Gastroesophageal sphincter (tissue), 4 donors: ENCODE measurements at regions not wholly inside any gene's neighbourhood (a gene's known extent, or its start where the extent isn't known, plus 50 kb on each side); places are given as distances from the start of the nearest gene placed in this dataset.

Source experiments
- ATAC-seq: fragments of 150-250 bp; one replicate; pipeline ENCODE4 v1.9.1; 2016; ENCODE audit warnings: mild to moderate bottlenecking, moderate library complexity
- H3K27ac ChIP-seq, 4 donors: fragments of 200-600 bp; sonication (generic) in 3 of 4; 1 replicate in 3 of 4; 2 replicates in 1 of 4; pipeline ENCODE4 v1.5.1; 2016 to 2019
- H3K27me3 ChIP-seq: fragments of 200-600 bp; sonication (generic); one replicate; pipeline ENCODE4 v1.5.1; 2019
- H3K36me3 ChIP-seq, 2 donors: fragments of 200-600 bp; sonication (generic); one replicate each; pipeline ENCODE4 v1.5.1; 2019; ENCODE audit warnings: control low read depth in 1 of 2
- H3K4me1 ChIP-seq, 3 donors: fragments of 200-600 bp; sonication (generic); 1 replicate in 2 of 3; 2 replicates in 1 of 3; pipeline ENCODE4 v1.5.1; 2016 to 2019; ENCODE audit warnings: control low read depth in 2 of 3
- H3K4me3 ChIP-seq, 2 donors: fragments of 200-600 bp; sonication (generic); one replicate each; pipeline ENCODE4 v1.5.1; 2019; ENCODE audit warnings: mild to moderate bottlenecking in 1 of 2, moderate library complexity in 1 of 2
- H3K9me3 ChIP-seq, 3 donors: fragments of 200-600 bp; sonication (generic); one replicate each; pipeline ENCODE4 v1.5.1; 2017 to 2019; ENCODE audit warnings: control low read depth in 2 of 3
- EP300 ChIP-seq: sonication (generic); formaldehyde crosslinking; IDR thresholded peaks from one replicate; pipeline ENCODE4 v1.6.1; 2017; ENCODE audit warnings: antibody characterized with exemption, mild to moderate bottlenecking
- POLR2A ChIP-seq, 2 donors: fragments of 450-650 bp; IDR thresholded peaks; one replicate each; pipeline ENCODE4 v1.6.1; 2017; ENCODE audit warnings: antibody characterized with exemption in 2 of 2, mild to moderate bottlenecking in 2 of 2, moderate library complexity in 1 of 2
- POLR2AphosphoS5 ChIP-seq: sonication (generic); formaldehyde crosslinking; IDR thresholded peaks from one replicate; pipeline ENCODE4 v1.6.1; 2017; ENCODE audit warnings: antibody characterized with exemption
- WGBS, 2 donors: methylation state at CpG; one replicate each; pipeline ENCODE4 v1.1.5; 2018; ENCODE audit warnings: low coverage in 1 of 2; 5-methylcytosine and 5-hydroxymethylcytosine counted together
- TF ChIP-seq, protein P1 (sequence below), 4 experiments: fragments of 200-600 bp in 2 of 4; fragments of 450-650 bp in 2 of 4; sonication (generic) in 1 of 4; IDR thresholded peaks; one replicate each; pipeline ENCODE4 v1.5.1; 2017 to 2019; ENCODE audit warnings: antibody characterized with exemption in 4 of 4, mild to moderate bottlenecking in 2 of 4, moderate library complexity in 2 of 4

- Histone ChIP-seq H3K27me3 (no peaks in the 10 kb centered on the region), H3K36me3 (no peaks in the 10 kb centered on the region), H3K4me3 (no peak overlapping the region), H3K9me3 (peaks cover 0 to 9% (median 0%) of the 10 kb centered on the region in 3 donors), H3K4me1 (no peaks in the 10 kb centered on the region), H3K27ac (no peak overlapping the region)
- TF ChIP-seq, protein P1, sequence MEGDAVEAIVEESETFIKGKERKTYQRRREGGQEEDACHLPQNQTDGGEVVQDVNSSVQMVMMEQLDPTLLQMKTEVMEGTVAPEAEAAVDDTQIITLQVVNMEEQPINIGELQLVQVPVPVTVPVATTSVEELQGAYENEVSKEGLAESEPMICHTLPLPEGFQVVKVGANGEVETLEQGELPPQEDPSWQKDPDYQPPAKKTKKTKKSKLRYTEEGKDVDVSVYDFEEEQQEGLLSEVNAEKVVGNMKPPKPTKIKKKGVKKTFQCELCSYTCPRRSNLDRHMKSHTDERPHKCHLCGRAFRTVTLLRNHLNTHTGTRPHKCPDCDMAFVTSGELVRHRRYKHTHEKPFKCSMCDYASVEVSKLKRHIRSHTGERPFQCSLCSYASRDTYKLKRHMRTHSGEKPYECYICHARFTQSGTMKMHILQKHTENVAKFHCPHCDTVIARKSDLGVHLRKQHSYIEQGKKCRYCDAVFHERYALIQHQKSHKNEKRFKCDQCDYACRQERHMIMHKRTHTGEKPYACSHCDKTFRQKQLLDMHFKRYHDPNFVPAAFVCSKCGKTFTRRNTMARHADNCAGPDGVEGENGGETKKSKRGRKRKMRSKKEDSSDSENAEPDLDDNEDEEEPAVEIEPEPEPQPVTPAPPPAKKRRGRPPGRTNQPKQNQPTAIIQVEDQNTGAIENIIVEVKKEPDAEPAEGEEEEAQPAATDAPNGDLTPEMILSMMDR (IDR thresholded peaks at IDR 0.05): no peak
- no peak for TF ChIP-seq POLR2AphosphoS5
- no peak for TF ChIP-seq POLR2A (IDR thresholded peaks at IDR 0.05)
- no peak for TF ChIP-seq EP300
- 33 to 75% methylated on average over 1 to 3 of the region's 3 CpGs for WGBS, 2 donors
- ATAC-seq: no peak
These were observed 476.5 kb downstream of the TMEM114 start for GRCh38 chr16:8113843-8114242.

- no peak overlapping the region for H3K4me3 ChIP-seq
- WGBS, 2 donors: 80 to 83% methylated on average over 4 to 5 of the region's 6 CpGs
- peaks cover 0 to 9% (median 0%) of the 10 kb centered on the region in 3 donors for H3K9me3 ChIP-seq
- H3K36me3 ChIP-seq: no peaks in the 10 kb centered on the region
- TF ChIP-seq POLR2A (IDR thresholded peaks at IDR 0.05): no peak
- TF ChIP-seq EP300: no peak
- TF ChIP-seq, protein P1 (IDR thresholded peaks at IDR 0.05): no peak
- no peak for TF ChIP-seq POLR2AphosphoS5
- H3K27ac ChIP-seq: no peak overlapping the region
- H3K4me1 ChIP-seq: no peaks in the 10 kb centered on the region
- no peaks in the 10 kb centered on the region for H3K27me3 ChIP-seq
- no peak for ATAC-seq
These were observed 479.5 kb downstream of the TMEM114 start for GRCh38 chr16:8110572-8111514.

DNA sequence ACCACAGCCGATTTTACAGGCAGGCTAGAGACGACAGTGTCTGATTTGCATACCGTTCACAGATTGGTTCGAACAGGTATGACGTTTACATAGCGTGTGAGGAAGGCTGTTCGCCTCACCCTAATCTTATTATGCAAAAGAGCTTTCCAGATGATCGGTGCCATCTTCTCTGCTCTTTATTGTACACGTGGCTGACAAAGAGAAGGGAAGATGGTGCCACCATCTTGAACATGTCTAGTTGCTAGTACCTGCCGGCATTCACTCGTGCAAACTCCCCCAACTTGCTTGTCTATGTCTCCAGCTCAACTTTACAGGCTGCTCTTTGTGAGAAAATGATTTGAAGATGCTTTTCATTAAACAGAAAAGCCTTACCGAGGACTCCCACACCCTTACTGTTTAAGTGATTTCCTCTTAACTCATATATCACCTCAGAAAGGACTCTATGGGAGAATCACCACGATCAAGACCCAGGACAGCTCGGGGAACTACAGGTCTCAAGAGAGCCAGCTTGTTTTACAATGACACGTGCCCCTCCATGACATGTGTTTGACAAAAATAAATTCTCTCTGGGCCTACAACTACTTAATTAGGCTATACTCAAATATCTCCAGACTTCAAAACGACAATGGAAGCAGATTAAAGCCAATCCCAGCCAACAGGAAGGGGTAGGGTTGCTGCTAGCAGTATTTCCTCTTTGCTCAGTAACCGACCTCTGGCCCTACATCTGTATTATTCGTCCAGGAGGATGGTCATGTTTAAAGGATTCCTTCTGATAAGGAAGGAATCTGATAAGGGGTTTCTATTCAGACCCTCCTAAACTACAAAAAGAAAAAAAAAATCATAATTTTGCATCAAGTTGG, 480.6 kb downstream of the TMEM114 start:
- H3K27ac ChIP-seq: no peak overlapping the region
- no peak for ATAC-seq
- no peak overlapping the region for H3K4me3 ChIP-seq
- H3K27me3 ChIP-seq: no peaks in the 10 kb centered on the region
- WGBS, 2 donors: 62 to 66% methylated on average over 7 to 18 of the region's 18 CpGs
- TF ChIP-seq POLR2AphosphoS5: no peak
- TF ChIP-seq, protein P1 (IDR thresholded peaks at IDR 0.05): no peak
- no peak for TF ChIP-seq POLR2A (IDR thresholded peaks at IDR 0.05)
- no peak for TF ChIP-seq EP300
- H3K36me3 ChIP-seq: no peaks in the 10 kb centered on the region
- H3K4me1 ChIP-seq: no peaks in the 10 kb centered on the region
- peaks cover 0 to 9% (median 0%) of the 10 kb centered on the region in 3 donors for H3K9me3 ChIP-seq

DNA sequence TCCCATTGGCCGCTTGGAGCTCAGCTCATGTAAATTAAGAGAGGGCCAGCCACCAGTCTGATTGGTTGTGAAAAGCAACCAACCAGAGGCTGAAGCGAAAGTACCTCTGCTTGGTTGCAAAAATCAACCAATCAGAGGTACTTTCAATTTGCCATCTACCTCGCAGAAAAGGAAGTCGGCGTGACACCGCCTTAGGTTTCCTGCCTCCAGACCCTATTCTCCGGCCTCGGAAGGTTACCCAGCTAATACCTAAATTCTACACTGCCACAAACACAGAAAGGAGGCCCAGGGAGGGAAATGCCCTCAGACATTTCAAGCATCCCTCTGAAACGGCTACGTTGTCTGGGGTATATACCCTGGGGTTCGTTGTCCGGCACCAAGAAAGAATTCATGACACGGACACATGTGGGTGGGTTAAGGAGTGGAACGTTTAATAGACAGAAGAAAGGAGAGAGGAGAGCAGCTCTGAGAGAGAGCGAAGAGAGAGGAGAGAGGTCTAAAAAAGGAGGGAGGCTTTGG, 481.3 kb downstream of the TMEM114 start:
- 92 to 94% methylated on average over 7 to 15 of the region's 15 CpGs for WGBS, 2 donors
- Histone ChIP-seq H3K36me3 (no peaks in the 10 kb centered on the region), H3K27me3 (no peaks in the 10 kb centered on the region), H3K9me3 (peaks cover 0 to 9% (median 0%) of the 10 kb centered on the region in 3 donors), H3K27ac (no peak overlapping the region), H3K4me3 (no peak overlapping the region), H3K4me1 (no peaks in the 10 kb centered on the region)
- TF ChIP-seq EP300 (no peak), POLR2AphosphoS5 (no peak), POLR2A (IDR thresholded peaks at IDR 0.05) (no peak)
- TF ChIP-seq, protein P1 (IDR thresholded peaks at IDR 0.05): no peak
- no peak for ATAC-seq
